ENCODE measurements at regions not wholly inside any gene's neighbourhood (a gene's known extent, or its start where the extent isn't known, plus 50 kb on each side); places are given as distances from the start of the nearest gene placed in this dataset.
"Not testable (repeated sequence)": the region's sequence is repeated elsewhere in the genome, so short reads cannot be mapped to it uniquely, and the experiment has no call there.

GRCh38 chrX:40806513-40807220, 71.3 kb upstream of the MED14 start:
- peaks cover 0 to 14% (median 0%) of the 10 kb centered on the region in 3 donors for H3K27me3 ChIP-seq (ENCODE audit: control insufficient read depth in 3 of 3, insufficient read depth in 3 of 3, low read length in 2 of 3)
- no peaks in the 10 kb centered on the region for H3K4me1 ChIP-seq (ENCODE audit: control insufficient read depth in 5 of 5, insufficient read depth in 5 of 5, low read length in 5 of 5)
- DNase-seq = no peak
- no peak for ATAC-seq (ENCODE audit: insufficient read depth, low FRiP score)
- H3K9ac ChIP-seq (ENCODE audit: insufficient read depth in 1 of 2, low read length in 2 of 2) = no peak overlapping the region
- H3K36me3 ChIP-seq (ENCODE audit: control insufficient read depth in 4 of 4, insufficient read depth in 4 of 4, low read length in 4 of 4) = no peaks in the 10 kb centered on the region
- no peak overlapping the region for H3K4me3 ChIP-seq
- TF ChIP-seq, protein P1, sequence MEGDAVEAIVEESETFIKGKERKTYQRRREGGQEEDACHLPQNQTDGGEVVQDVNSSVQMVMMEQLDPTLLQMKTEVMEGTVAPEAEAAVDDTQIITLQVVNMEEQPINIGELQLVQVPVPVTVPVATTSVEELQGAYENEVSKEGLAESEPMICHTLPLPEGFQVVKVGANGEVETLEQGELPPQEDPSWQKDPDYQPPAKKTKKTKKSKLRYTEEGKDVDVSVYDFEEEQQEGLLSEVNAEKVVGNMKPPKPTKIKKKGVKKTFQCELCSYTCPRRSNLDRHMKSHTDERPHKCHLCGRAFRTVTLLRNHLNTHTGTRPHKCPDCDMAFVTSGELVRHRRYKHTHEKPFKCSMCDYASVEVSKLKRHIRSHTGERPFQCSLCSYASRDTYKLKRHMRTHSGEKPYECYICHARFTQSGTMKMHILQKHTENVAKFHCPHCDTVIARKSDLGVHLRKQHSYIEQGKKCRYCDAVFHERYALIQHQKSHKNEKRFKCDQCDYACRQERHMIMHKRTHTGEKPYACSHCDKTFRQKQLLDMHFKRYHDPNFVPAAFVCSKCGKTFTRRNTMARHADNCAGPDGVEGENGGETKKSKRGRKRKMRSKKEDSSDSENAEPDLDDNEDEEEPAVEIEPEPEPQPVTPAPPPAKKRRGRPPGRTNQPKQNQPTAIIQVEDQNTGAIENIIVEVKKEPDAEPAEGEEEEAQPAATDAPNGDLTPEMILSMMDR (IDR thresholded peaks at IDR 0.05; ENCODE audit: control extremely low read depth, extremely low read depth) = no peak
- no peak overlapping the region for H3K27ac ChIP-seq (ENCODE audit: low read depth in 1 of 2, low read length in 1 of 2)
- H3K9me3 ChIP-seq (ENCODE audit: control insufficient read depth in 4 of 4, insufficient read depth in 3 of 4, low read length in 3 of 4) = peaks cover 0 to 5% (median 0%) of the 10 kb centered on the region in 4 donors
- 76 to 81% methylated on average over 8 of the region's 8 CpGs for WGBS, 2 donors

DNA sequence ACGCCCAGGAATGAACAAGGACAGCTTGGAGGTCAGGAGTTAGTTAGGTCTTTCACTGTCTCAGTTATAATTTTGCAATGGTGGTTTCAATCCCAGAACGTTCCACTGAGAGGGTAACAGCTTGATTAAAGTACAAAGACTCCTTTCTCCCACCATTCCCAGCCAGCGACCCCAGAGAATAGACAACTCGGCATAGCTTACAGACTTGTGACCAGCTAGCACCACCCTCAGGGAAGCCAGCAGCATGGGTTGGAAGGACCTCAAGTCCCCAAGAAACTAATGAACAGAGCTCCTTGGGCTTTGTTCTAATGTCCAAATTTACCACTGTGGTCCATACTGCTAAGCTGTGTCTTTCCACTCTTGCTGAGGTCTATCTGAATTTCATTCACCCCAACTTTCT, 72.0 kb upstream of the MED14 start:
- ATAC-seq (ENCODE audit: insufficient read depth, low FRiP score) (no peak), DNase-seq (peak in 1 of 3 donors; percentile 12)
- Histone ChIP-seq H3K36me3 (ENCODE audit: control insufficient read depth in 4 of 4, insufficient read depth in 4 of 4, low read length in 4 of 4) (no peaks in the 10 kb centered on the region), H3K27ac (ENCODE audit: low read depth in 1 of 2, low read length in 1 of 2) (no peak overlapping the region), H3K4me3 (no peak overlapping the region), H3K27me3 (ENCODE audit: control insufficient read depth in 3 of 3, insufficient read depth in 3 of 3, low read length in 2 of 3) (peaks cover 0 to 10% (median 0%) of the 10 kb centered on the region in 3 donors), H3K9me3 (ENCODE audit: control insufficient read depth in 4 of 4, insufficient read depth in 3 of 4, low read length in 3 of 4) (peaks cover 0 to 5% (median 0%) of the 10 kb centered on the region in 4 donors), H3K4me1 (ENCODE audit: control insufficient read depth in 5 of 5, insufficient read depth in 5 of 5, low read length in 5 of 5) (no peaks in the 10 kb centered on the region), H3K9ac (ENCODE audit: insufficient read depth in 1 of 2, low read length in 2 of 2) (no peak overlapping the region)
- 64 to 73% methylated on average over 4 of the region's 4 CpGs for WGBS, 2 donors
- TF ChIP-seq, protein P1 (IDR thresholded peaks at IDR 0.05; ENCODE audit: control extremely low read depth, extremely low read depth) = no peak

DNA sequence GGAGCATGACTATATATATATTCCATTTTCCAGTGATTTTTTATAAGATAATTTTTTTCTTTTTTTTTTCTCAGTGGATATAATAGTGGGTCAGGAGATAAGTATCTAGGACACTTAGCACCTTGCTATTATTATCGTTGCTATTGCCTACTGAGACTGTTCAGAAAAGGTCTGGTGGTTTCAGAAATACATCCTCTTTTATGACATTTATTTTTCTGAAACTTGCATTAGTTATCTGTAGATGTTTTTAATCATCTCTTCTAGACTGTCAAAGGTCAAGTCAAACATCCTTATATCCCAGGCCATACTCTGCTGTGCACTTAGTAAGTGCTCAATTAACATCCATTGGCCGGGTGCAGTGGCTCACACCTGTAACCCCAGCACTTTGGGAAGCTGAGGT, 72.9 kb upstream of the MED14 start:
- WGBS, 2 donors = 81 to 90% methylated on average over 2 of the region's 2 CpGs
- no peak overlapping the region for H3K9ac ChIP-seq (ENCODE audit: insufficient read depth in 1 of 2, low read length in 2 of 2)
- TF ChIP-seq, protein P1 (IDR thresholded peaks at IDR 0.05; ENCODE audit: control extremely low read depth, extremely low read depth) = no peak
- H3K36me3 ChIP-seq (ENCODE audit: control insufficient read depth in 4 of 4, insufficient read depth in 4 of 4, low read length in 4 of 4) = no peaks in the 10 kb centered on the region
- H3K4me3 ChIP-seq = no peak overlapping the region
- no peak for ATAC-seq (ENCODE audit: insufficient read depth, low FRiP score)
- no peaks in the 10 kb centered on the region for H3K4me1 ChIP-seq (ENCODE audit: control insufficient read depth in 5 of 5, insufficient read depth in 5 of 5, low read length in 5 of 5)
- H3K27me3 ChIP-seq (ENCODE audit: control insufficient read depth in 3 of 3, insufficient read depth in 3 of 3, low read length in 2 of 3) = peaks cover 0 to 10% (median 0%) of the 10 kb centered on the region in 3 donors
- H3K27ac ChIP-seq (ENCODE audit: low read depth in 1 of 2, low read length in 1 of 2) = no peak overlapping the region
- peaks cover 0 to 5% (median 0%) of the 10 kb centered on the region in 4 donors for H3K9me3 ChIP-seq (ENCODE audit: control insufficient read depth in 4 of 4, insufficient read depth in 3 of 4, low read length in 3 of 4)
- DNase-seq = no peak

- Histone ChIP-seq H3K9ac (ENCODE audit: insufficient read depth in 1 of 2, low read length in 2 of 2) (no peak overlapping the region), H3K27me3 (ENCODE audit: control insufficient read depth in 3 of 3, insufficient read depth in 3 of 3, low read length in 2 of 3) (peaks cover 0 to 4% (median 0%) of the 10 kb centered on the region in 3 donors), H3K27ac (ENCODE audit: low read depth in 1 of 2, low read length in 1 of 2) (no peak overlapping the region), H3K4me1 (ENCODE audit: control insufficient read depth in 5 of 5, insufficient read depth in 5 of 5, low read length in 5 of 5) (no peaks in the 10 kb centered on the region), H3K9me3 (ENCODE audit: control insufficient read depth in 4 of 4, insufficient read depth in 3 of 4, low read length in 3 of 4) (peaks cover 0 to 5% (median 0%) of the 10 kb centered on the region in 4 donors), H3K4me3 (no peak overlapping the region), H3K36me3 (ENCODE audit: control insufficient read depth in 4 of 4, insufficient read depth in 4 of 4, low read length in 4 of 4) (no peaks in the 10 kb centered on the region)
- DNase-seq (no peak), ATAC-seq (ENCODE audit: insufficient read depth, low FRiP score) (no peak)
- TF ChIP-seq, protein P1 (IDR thresholded peaks at IDR 0.05; ENCODE audit: control extremely low read depth, extremely low read depth) = no peak
Measured at GRCh38 chrX:40809210-40809609, 73.9 kb upstream of the MED14 start.

- H3K9me3 ChIP-seq (ENCODE audit: control insufficient read depth in 4 of 4, insufficient read depth in 3 of 4, low read length in 3 of 4); DNase-seq; H3K36me3 ChIP-seq (ENCODE audit: control insufficient read depth in 4 of 4, insufficient read depth in 4 of 4, low read length in 4 of 4); H3K27me3 ChIP-seq (ENCODE audit: control insufficient read depth in 3 of 3, insufficient read depth in 3 of 3, low read length in 2 of 3); ATAC-seq (ENCODE audit: insufficient read depth, low FRiP score); H3K9ac ChIP-seq (ENCODE audit: insufficient read depth in 1 of 2, low read length in 2 of 2); H3K4me1 ChIP-seq (ENCODE audit: control insufficient read depth in 5 of 5, insufficient read depth in 5 of 5, low read length in 5 of 5); H3K27ac ChIP-seq (ENCODE audit: low read depth in 1 of 2, low read length in 1 of 2); H3K4me3 ChIP-seq: not testable (repeated sequence)
Measured at GRCh38 chrX:40815045-40815444, 79.7 kb upstream of the MED14 start.

Data from lung (tissue), 11 donors.